Gastrocnemius medialis (tissue), 4 donors: ENCODE measurements at regions not wholly inside any gene's neighbourhood (a gene's known extent, or its start where the extent isn't known, plus 50 kb on each side); places are given as distances from the start of the nearest gene placed in this dataset.
"Not testable (repeated sequence)": the region's sequence is repeated elsewhere in the genome, so short reads cannot be mapped to it uniquely, and the experiment has no call there.

Source experiments
- ATAC-seq, 2 donors: fragments of 150-250 bp; one replicate each; pipeline ENCODE4 v1.9.1; 2016
- DNase-seq, 2 donors: peaks; one replicate each; pipeline ENCODE4 v3.0.0-alpha.2; 2019
- H3K27ac ChIP-seq, 4 donors: fragments of 200-600 bp; sonication (generic); 1 replicate in 1 of 4; 2 replicates in 3 of 4; pipeline ENCODE4 v1.5.1; 2016 to 2018; ENCODE audit warnings: mild to moderate bottlenecking in 2 of 4, moderate library complexity in 1 of 4
- H3K27me3 ChIP-seq, 3 donors: fragments of 200-600 bp; sonication (generic) in 2 of 3; 1 replicate in 1 of 3; 2 replicates in 2 of 3; pipeline versions ENCODE4 v1.5.1 to v1.6.0; 2016 to 2019; ENCODE audit warnings: mild to moderate bottlenecking in 1 of 3, moderate library complexity in 1 of 3
- H3K36me3 ChIP-seq, 2 donors: fragments of 200-600 bp; sonication (generic) in 1 of 2; one replicate each; pipeline ENCODE4 v1.5.1; 2017 to 2018
- H3K4me1 ChIP-seq, 2 donors: fragments of 200-600 bp; sonication (generic) in 1 of 2; one replicate each; pipeline ENCODE4 v1.5.1; 2016 to 2017; ENCODE audit warnings: mild to moderate bottlenecking in 2 of 2
- H3K4me3 ChIP-seq, 4 donors: fragments of 200-600 bp; sonication (generic) in 3 of 4; 1 replicate in 1 of 4; 2 replicates in 3 of 4; pipeline ENCODE4 v1.5.1; 2016 to 2019; ENCODE audit warnings: mild to moderate bottlenecking in 2 of 4
- H3K9me3 ChIP-seq, 3 donors: fragments of 200-600 bp; sonication (generic) in 2 of 3; 1 replicate in 1 of 3; 2 replicates in 2 of 3; pipeline ENCODE4 v1.5.1; 2016 to 2019
- POLR2A ChIP-seq, 2 donors: fragments of 450-650 bp; IDR thresholded peaks; one replicate each; pipeline ENCODE4 v1.6.1; 2017; ENCODE audit warnings: antibody characterized with exemption in 2 of 2, mild to moderate bottlenecking in 2 of 2, moderate library complexity in 2 of 2
- in situ Hi-C, 4 donors: fragments of 200-750 bp; cut with MboI; loops; one replicate each; pipeline versions ENCODE4 v1.15.0 to v1.8.0; 2017; ENCODE audit warnings: low sequenced_read_pairs in 4 of 4
- intact Hi-C: fragments of 100-400 bp; cut with DNase I; formaldehyde crosslinking; loops from one replicate; pipeline ENCODE4 v1.15.1; 2023; ENCODE audit warnings: low total_unique reads
- TF ChIP-seq, protein P1 (sequence below), 5 experiments: fragments of 450-650 bp in 3 of 5; fragments of 200-600 bp in 2 of 5; sonication (generic) in 2 of 5; IDR thresholded peaks in 4 of 5; conservative IDR thresholded peaks in 1 of 5; 1 replicate in 4 of 5; 2 replicates in 1 of 5; pipeline ENCODE4 v1.5.1; 2016 to 2019; ENCODE audit warnings: antibody characterized with exemption in 5 of 5, mild to moderate bottlenecking in 3 of 5, moderate library complexity in 3 of 5

- ATAC-seq (peak; percentile 68 to 74), DNase-seq (peak; percentile 91 to 97)
- peak overlapping the region; percentile 93 to 99 (median 96) for H3K27ac ChIP-seq
- intact Hi-C loops (loop anchor here (1.0 to 10.0 kb wide), 4 partner anchors 11 to 673 kb away; no protein-coding TSS in a partner anchor), in situ Hi-C loops (loop anchor here in 2 of 4 donors (5.0 to 25.0 kb wide), 2 partner anchors 672 to 697 kb away; partner anchors contain the start of gene TBX15 (in 1 of the 2))
- H3K27me3 ChIP-seq: no peaks in the 10 kb centered on the region
- no peaks in the 10 kb centered on the region for H3K36me3 ChIP-seq
- peaks cover 40 to 43% of the 10 kb centered on the region in 2 donors for H3K4me1 ChIP-seq
- peak in 1 of 2 donors; percentile 11 for TF ChIP-seq POLR2A (IDR thresholded peaks at IDR 0.05)
- TF ChIP-seq, protein P1, sequence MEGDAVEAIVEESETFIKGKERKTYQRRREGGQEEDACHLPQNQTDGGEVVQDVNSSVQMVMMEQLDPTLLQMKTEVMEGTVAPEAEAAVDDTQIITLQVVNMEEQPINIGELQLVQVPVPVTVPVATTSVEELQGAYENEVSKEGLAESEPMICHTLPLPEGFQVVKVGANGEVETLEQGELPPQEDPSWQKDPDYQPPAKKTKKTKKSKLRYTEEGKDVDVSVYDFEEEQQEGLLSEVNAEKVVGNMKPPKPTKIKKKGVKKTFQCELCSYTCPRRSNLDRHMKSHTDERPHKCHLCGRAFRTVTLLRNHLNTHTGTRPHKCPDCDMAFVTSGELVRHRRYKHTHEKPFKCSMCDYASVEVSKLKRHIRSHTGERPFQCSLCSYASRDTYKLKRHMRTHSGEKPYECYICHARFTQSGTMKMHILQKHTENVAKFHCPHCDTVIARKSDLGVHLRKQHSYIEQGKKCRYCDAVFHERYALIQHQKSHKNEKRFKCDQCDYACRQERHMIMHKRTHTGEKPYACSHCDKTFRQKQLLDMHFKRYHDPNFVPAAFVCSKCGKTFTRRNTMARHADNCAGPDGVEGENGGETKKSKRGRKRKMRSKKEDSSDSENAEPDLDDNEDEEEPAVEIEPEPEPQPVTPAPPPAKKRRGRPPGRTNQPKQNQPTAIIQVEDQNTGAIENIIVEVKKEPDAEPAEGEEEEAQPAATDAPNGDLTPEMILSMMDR (IDR thresholded peaks at IDR 0.05 in 4 of 5, conservative IDR thresholded peaks at IDR 0.05 in 1 of 5): no peak
- H3K4me3 ChIP-seq: no peak overlapping the region
- no peaks in the 10 kb centered on the region for H3K9me3 ChIP-seq
Measured at GRCh38 chr1:118290046-118290445, 105.0 kb upstream of the SPAG17 start.

DNA sequence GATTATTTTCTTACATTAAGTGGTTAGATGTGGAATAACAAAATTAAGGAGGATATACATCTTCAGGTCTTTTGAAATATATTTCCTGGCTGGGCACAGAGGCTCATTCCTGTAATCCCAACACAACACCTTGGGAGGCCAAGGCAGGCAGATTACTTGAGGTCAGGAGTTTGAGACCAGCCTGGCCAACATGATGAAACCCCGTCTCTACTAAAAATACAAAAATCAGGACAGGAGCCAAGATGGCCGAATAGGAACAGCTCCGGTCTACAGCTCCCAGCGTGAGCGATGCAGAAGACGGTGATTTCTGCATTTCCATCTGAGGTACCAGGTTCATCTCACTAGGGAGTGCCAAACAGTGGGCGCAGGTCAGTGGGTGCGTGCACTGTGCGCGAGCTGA, 95.6 kb upstream of the SPAG17 start:
- in situ Hi-C loops: loop anchor here in 1 of 4 donors (25.0 kb wide), 1 partner anchor 682 kb away; no protein-coding TSS in a partner anchor
- H3K27ac ChIP-seq, ATAC-seq: not testable (repeated sequence)

GRCh38 chr1:118275472-118276115, 90.6 kb upstream of the SPAG17 start:
- DNase-seq: no peak
- in situ Hi-C loops: loop anchor here in 1 of 4 donors (25.0 kb wide), 1 partner anchor 687 kb away; no protein-coding TSS in a partner anchor
- H3K9me3 ChIP-seq: no peaks in the 10 kb centered on the region

More for the DNA sequence above, 95.6 kb upstream of the SPAG17 start:
- DNase-seq, H3K4me3 ChIP-seq, H3K9me3 ChIP-seq, H3K4me1 ChIP-seq, intact Hi-C loops, H3K27me3 ChIP-seq, H3K36me3 ChIP-seq: not testable (repeated sequence)

GRCh38 chr1:118272884-118273283, 87.9 kb upstream of the SPAG17 start:
- in situ Hi-C loops: no loop called here
- Histone ChIP-seq H3K27me3 (no peaks in the 10 kb centered on the region), H3K9me3 (no peaks in the 10 kb centered on the region), H3K4me1 (peaks cover 0 to 5% of the 10 kb centered on the region in 2 donors), H3K4me3 (no peak overlapping the region), H3K36me3 (no peaks in the 10 kb centered on the region), H3K27ac (no peak overlapping the region)
- TF ChIP-seq POLR2A (IDR thresholded peaks at IDR 0.05): no peak
- TF ChIP-seq, protein P1 (IDR thresholded peaks at IDR 0.05 in 4 of 5, conservative IDR thresholded peaks at IDR 0.05 in 1 of 5): no peak
- DNase-seq (no peak), ATAC-seq (no peak)
- intact Hi-C loops: no loop called here

More at GRCh38 chr1:118275472-118276115, 90.6 kb upstream of the SPAG17 start:
- H3K36me3 ChIP-seq: no peaks in the 10 kb centered on the region
- H3K4me3 ChIP-seq: no peak overlapping the region
- intact Hi-C loops: no loop called here
- TF ChIP-seq, protein P1 (IDR thresholded peaks at IDR 0.05 in 4 of 5, conservative IDR thresholded peaks at IDR 0.05 in 1 of 5): no peak
- no peak for TF ChIP-seq POLR2A (IDR thresholded peaks at IDR 0.05)
- peaks cover 0 to 5% of the 10 kb centered on the region in 2 donors for H3K4me1 ChIP-seq
- no peak overlapping the region for H3K27ac ChIP-seq
- no peak for ATAC-seq
- H3K27me3 ChIP-seq: no peaks in the 10 kb centered on the region

DNA sequence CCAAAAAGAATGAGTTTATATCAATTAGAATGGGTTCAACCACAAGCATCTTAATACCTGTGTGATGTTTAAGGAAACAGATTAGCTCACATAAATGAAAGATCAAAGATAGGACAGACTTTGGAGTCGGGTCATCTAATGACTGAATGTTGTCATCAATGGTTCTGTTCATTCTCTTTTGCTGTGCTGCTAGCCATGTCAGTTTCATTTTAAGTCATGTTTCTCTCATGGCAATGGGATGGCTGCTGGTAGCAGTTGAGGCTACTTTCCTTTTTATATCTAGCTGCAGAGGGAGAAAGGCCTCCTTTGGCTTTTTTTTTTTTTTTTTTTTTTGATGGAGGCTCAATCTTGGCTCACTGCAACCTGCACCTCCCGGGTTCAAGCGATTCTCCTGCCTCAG, 86.9 kb upstream of the SPAG17 start:
- H3K4me1 ChIP-seq: peaks cover 0 to 5% of the 10 kb centered on the region in 2 donors
- no peak overlapping the region for H3K4me3 ChIP-seq
- no peak overlapping the region for H3K27ac ChIP-seq
- no peak for ATAC-seq
- H3K27me3 ChIP-seq: no peaks in the 10 kb centered on the region
- in situ Hi-C loops (no loop called here), intact Hi-C loops (no loop called here)
- H3K36me3 ChIP-seq: no peaks in the 10 kb centered on the region
- DNase-seq: no peak
- no peaks in the 10 kb centered on the region for H3K9me3 ChIP-seq
- no peak for TF ChIP-seq POLR2A (IDR thresholded peaks at IDR 0.05)
- TF ChIP-seq, protein P1 (IDR thresholded peaks at IDR 0.05 in 4 of 5, conservative IDR thresholded peaks at IDR 0.05 in 1 of 5): no peak
